ENCODE measurements at regions not wholly inside any gene's neighbourhood (a gene's known extent, or its start where the extent isn't known, plus 50 kb on each side); places are given as distances from the start of the nearest gene placed in this dataset.

GRCh38 chr20:57819691-57820380 is 110.0 kb upstream of the PMEPA1 start:
- H3K36me3 ChIP-seq, result no peaks in the 10 kb centered on the region
- no peak overlapping the region for H3K4me3 ChIP-seq
- 68 to 78% methylated on average over 4 of the region's 4 CpGs for WGBS, 2 donors
- intact Hi-C loops (cut with DNase I), result no loop called here
- peaks cover 0 to 7% (median 0%) of the 10 kb centered on the region in 9 donors for H3K4me1 ChIP-seq
- H3K9me3 ChIP-seq, result no peaks in the 10 kb centered on the region
- DNase-seq (no peak), ATAC-seq (no peak)
- no peak for TF ChIP-seq CTCF (IDR thresholded peaks at IDR 0.05)
- H3K27me3 ChIP-seq, result peaks cover 0 to 11% (median 6%) of the 10 kb centered on the region in 7 donors
- no peak overlapping the region for H3K27ac ChIP-seq

GRCh38 chr20:57819291-57819690 is 109.5 kb upstream of the PMEPA1 start:
- DNase-seq (no peak), ATAC-seq (no peak)
- WGBS, 2 donors, result 95 to 96% methylated on average over 11 of the region's 11 CpGs
- intact Hi-C loops (cut with DNase I), result no loop called here
- Histone ChIP-seq H3K36me3 (no peaks in the 10 kb centered on the region), H3K9me3 (no peaks in the 10 kb centered on the region), H3K4me1 (peaks cover 0 to 7% (median 0%) of the 10 kb centered on the region in 9 donors), H3K27me3 (peaks cover 0 to 11% (median 6%) of the 10 kb centered on the region in 7 donors), H3K27ac (no peak overlapping the region), H3K4me3 (no peak overlapping the region)
- TF ChIP-seq CTCF (IDR thresholded peaks at IDR 0.05), result no peak

- H3K36me3 ChIP-seq, result no peaks in the 10 kb centered on the region
- no peaks in the 10 kb centered on the region for H3K9me3 ChIP-seq
- H3K27ac ChIP-seq, result no peak overlapping the region
- intact Hi-C loops (cut with DNase I), result no loop called here
- DNase-seq (no peak), ATAC-seq (peak in 3 of 8 donors; percentile 19 to 67 (median 34))
- 50 to 51% methylated on average over 12 of the region's 12 CpGs for WGBS, 2 donors
- peaks cover 0 to 11% (median 6%) of the 10 kb centered on the region in 7 donors for H3K27me3 ChIP-seq
- no peak overlapping the region for H3K4me3 ChIP-seq
- no peak for TF ChIP-seq CTCF (IDR thresholded peaks at IDR 0.05)
- peaks cover 0 to 7% (median 0%) of the 10 kb centered on the region in 9 donors for H3K4me1 ChIP-seq
Observed at GRCh38 chr20:57818418-57819181, 108.8 kb upstream of the PMEPA1 start.

GRCh38 chr20:57815405-57815804 is 105.6 kb upstream of the PMEPA1 start:
- intact Hi-C loops (cut with DNase I), result no loop called here
- 98 to 99% methylated on average over 4 of the region's 4 CpGs for WGBS, 2 donors
- ATAC-seq, result no peak
- no peak for TF ChIP-seq CTCF (IDR thresholded peaks at IDR 0.05)
- peaks cover 0 to 16% (median 0%) of the 10 kb centered on the region in 7 donors for H3K27me3 ChIP-seq
- H3K27ac ChIP-seq, result no peak overlapping the region
- no peaks in the 10 kb centered on the region for H3K36me3 ChIP-seq
- no peak overlapping the region for H3K4me3 ChIP-seq
- DNase-seq, result no peak
- peaks cover 0 to 11% (median 0%) of the 10 kb centered on the region in 9 donors for H3K4me1 ChIP-seq
- H3K9me3 ChIP-seq, result no peaks in the 10 kb centered on the region

Measured in heart right ventricle (tissue), 16 donors.